NCI-H1436 treated with DMSO at 0.1 percent for 48 hours (cell line): ENCODE measurements at regions not wholly inside any gene's neighbourhood (a gene's known extent, or its start where the extent isn't known, plus 50 kb on each side); places are given as distances from the start of the nearest gene placed in this dataset.
"Not testable (repeated sequence)": the region's sequence is repeated elsewhere in the genome, so short reads cannot be mapped to it uniquely, and the experiment has no call there.

ENCODE experiments used
- DNase-seq: peaks from one replicate; lab custom pipeline; 2025; lab: John Stamatoyannopoulos, UW

DNA sequence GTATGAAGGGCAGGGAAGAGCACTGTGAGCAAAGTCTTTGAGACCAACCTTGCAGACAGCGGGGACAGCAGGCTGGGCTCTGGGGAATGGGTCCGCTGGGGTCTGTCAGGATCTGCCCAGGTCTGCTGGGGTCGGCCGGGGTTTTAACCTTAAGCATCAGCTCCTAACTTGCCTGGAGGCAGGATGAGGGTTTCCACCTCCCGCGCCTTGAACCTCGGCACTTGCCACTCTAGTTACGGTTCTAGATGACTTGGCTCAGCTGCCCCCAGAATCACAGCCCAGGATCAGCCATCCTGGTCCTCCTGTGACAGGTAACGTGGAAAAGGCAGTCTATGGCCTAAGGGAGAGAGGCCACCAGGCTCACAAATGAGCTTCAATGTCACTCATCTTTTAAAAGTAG, 50.4 kb upstream of the CACUL1 start:
- no peak for DNase-seq

DNA sequence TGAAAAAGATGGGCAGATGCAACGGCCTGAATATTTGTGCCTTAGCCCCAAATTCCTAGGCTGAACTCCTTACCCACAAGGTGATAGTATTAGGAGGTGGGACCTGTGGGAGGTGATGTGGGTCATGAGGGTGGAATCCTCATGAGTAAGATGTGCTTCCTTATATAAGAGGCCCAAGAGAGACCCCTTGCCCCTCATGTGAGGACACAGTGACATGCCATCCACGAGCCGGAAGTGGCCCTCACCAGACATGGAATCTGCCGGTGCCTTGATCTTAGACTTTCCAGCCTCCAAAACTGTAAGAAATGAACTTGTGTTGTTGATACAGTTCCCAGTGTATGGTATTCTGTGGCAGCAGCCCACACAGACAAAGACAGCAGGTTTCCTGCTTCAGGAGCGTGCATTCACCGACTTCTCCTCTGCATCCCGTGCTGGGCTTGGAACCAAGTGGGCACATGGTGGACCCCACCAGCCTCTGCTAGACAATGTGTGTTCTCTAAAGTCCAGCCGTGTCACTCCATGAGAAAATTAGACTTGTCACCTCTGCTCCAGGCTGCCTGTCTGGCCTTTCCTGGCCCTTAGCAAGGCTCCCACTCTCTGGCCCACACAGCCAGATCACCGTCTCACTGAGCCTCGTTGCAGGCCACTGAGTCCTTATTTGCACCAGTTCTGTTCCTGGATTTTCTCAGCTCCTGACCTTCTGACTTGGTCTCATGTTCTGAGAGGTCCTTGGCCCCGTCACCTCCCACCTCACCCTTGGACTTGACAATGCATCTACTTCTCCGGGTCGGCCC, 52.9 kb upstream of the CACUL1 start:
- DNase-seq = no peak

DNA sequence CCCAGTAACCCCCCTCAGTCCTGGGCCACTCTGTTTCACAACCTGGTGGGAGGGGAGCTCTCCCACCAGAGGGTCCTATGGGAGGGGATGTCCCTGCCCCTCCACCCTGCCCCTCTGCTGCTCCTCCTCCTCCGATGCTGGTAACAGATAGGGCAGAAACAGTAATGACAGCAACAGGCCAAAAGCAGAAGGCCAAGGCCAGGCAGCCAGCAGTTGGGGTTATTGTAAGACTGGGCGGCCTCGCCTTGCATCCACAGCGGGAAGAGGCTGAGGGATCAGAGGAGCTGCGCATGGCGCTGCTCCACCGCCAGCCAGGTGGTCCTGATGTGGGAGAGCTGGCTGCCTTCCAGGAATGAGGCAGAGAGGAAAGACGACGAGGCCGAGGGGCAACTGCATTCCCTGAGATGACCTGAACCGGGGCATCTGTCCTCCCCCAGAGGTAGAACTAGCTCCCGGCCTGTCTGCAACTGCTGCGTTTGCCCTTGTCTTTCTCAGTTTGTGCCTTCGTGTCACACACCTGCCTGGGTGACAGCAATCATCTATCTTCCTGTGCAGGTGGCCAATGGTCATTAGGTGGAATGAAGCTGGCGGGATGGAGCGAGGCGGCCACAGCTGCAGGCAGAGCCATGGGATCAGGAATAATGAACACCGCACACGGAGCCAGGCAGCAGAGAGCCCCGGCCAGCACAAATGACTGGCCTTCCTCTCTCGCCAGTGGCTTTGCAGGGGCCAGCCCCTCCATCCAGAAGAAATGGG, 54.0 kb upstream of the CACUL1 start:
- no peak for DNase-seq

DNA sequence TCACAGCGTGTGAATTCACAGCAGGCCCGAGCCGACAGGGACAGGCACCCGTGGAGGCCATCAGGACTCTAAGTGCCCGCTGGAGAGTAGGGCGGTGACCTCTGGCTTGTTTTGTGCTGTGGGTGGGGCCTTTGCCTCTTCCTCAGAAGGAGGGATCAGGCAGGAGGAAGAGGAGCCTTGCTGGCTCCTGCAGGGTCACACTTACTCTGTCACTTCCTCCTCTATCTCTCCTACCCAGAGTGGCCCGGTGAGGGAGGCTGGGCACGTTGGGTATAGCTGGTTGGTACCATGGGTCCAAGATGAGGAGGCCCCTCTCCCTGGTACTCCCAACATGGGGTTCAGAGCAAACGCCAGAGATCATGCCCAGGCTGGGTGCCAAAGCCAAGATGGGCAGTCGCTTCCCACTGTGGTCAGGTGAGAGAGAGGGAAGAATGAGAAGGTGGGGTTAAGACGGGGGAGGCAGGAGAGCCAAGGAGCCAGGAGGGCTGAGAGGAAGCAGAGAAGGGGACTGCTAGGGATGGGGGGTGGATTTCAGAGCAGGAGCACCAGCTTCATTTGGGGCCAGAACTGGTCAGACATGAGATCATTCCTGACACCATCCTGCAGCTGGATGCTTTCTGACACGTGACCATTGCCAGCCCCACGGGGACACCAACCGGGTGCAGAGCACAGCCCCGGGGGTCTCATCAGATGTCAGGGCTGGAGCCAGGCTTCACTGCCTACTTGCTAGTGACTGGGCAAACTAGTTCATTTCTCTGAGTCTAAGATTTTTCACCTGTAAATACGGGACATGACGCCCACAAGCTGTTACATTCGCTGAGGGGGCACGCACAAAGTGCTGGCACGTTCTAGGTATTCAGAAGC, 54.8 kb upstream of the CACUL1 start:
- no peak for DNase-seq

DNA sequence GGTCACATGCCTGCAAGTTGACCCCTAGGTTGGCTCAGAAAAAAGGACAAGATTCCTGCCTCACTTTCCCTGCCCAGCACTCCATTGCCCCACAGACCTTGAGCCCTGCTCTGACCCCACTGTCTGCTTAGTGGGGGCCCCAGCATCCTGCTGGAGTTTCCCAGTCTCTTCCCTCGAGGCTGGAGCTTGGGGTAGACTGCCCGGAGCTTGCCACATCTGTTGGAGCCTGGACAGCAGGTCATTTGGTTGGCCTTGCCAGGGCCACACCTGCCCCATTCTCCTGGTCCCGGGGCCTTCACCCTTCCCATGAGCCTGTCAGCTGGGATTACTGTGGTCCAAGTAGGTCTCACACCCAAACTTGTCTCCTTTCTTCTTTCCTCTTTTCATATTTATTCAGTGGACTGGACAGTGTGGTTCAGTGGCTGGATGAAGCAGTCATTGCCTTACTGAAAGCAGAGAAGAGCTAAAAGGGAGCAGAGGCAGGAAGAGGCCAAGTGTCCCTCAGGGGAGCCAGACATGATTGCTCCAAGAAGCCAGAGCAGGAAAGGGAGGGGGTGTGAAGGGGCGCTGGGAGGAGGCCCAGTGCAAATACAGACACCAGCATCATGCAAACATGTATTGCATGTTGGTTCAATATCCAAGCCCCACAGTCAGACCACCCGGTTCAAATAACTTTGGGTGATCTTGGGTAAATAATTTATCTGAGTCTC, 56.2 kb upstream of the CACUL1 start:
- DNase-seq = no peak

DNA sequence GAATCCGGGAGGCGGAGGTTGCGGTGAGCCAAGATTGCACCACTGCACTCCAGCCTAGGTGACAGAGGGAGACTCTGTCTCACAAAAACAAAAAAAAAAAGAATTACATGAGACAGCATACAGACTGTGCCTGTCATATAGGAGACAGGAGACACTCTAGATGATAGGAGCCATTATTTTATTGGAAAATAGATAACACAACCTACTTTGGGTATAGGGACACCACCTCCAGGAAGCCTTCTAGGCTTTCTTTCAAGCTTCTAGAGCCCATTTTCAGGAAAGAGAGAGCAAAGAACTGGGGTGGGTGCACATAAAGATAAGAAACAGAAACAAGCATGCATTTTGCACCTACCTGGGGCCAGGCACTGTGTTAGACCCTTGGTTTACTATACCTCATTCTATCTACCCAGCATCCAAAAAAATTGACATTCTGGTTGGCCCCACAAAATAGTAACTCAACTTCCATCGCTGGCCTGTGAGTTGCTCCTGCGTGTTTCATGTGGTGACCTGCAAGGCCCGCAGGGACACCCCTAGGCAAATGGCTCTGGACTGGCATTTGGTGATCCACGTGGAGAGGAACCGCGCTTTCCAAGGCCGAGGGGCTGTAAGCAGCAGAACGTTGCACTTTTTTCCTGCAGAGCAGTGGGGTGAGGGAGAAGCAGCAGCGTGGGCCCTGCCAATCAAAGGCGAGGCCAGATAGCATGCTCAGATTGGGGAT, 57.1 kb upstream of the CACUL1 start:
- DNase-seq = no peak

DNA sequence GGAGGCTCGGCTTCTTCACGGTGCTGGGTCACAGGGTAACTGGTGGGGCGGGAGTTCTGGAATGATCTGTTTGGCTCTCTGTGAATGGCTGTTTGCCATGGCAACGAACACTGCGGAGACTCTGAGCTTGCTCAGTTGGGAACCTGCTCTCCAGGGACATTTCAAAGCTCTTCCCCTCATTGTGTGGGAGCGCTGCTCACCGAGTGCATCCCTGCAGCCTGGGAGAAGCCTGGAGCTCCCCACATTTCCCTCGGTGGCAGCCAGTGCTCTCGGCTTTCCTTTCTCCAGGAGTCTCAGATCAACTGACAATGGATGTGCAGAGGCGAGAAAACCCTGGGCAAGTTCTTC, 57.6 kb upstream of the CACUL1 start:
- no peak for DNase-seq

DNA sequence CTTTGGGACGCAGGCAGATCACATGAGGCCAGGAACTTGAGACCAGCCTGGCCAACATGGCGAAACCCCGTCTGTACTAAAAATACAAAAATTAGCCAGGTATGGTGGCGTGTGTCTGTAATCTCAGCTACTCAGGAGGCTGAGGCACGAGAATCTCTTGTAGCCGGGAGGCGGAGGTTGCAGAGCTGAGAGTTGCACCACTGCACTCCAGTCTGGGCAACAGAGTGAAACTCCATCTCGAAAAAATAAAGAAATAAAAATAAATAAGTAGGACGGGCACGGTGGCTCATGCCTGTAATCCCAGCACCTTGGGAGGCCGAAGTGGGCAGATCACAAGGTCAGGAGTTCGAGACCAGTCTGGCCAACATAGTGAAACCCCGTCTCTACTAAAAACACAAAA, 58.2 kb upstream of the CACUL1 start:
- DNase-seq = not testable (repeated sequence)

DNA sequence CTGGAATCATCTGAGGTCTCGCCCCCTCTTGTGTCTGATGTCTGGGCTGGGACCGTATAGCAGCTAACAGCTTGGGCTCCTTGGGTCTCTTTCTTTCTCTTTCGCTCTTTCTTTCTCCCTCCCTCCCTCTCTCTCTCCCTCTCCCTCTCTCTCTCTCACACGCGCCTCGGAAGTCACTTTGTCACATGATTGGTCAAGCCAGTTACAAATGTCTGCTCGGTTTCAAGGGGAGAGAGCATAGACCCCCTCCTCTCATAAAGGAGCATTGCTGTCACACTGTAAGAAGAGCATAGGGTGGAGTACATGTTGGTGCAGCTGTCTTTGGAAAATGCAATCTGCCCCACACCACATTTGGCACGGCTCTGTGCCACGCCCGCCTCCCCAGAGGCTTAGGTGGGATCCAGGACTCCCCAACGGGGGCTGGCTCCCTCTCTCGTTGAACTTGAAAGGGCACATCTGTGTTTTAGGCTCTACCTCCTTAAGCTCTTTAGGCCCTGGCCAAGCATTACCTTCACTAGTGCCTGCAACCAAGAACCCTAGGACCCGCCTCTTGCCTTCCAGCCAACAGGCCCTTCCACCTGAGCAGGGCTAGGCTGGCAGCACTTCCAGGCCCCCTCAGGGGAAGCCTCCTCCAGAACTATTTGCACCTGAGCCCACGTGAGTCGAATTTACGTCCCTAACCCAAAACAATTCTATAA, 61.9 kb upstream of the CACUL1 start:
- DNase-seq = no peak

- DNase-seq = no peak
These were observed 62.7 kb upstream of the CACUL1 start for GRCh38 chr10:118817328-118818068.

DNA sequence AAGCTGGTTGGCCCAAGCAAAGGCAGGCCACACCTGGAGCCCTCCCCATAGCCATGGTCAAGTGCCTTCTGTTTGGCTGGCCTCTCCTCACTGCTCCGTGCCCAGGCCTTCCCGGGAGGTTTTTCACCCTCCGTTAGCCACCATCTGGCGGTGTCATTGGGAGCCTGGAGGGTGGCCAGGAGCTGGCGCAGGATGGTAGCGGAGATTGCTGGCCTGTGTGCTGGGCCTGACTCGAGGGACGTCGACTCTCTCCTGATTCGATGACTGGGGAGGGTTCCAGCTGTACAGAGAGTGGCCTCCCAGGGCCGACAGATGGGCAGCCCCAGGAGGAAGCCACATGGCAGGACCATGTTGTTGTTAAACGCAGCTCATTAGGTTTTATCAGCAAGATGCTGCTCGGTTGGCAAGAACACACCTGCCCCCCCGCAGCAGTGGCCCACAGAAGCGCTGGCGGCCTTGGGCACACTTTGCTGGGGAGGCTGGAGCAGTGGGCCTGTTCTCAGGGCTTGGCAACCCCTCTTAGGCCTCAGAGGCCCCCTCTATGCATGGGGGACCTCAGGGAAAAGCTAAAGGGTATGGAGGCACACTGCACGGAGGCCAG, 64.0 kb upstream of the CACUL1 start:
- no peak for DNase-seq

GRCh38 chr10:118820326-118821116, 65.8 kb upstream of the CACUL1 start:
- DNase-seq = no peak

DNA sequence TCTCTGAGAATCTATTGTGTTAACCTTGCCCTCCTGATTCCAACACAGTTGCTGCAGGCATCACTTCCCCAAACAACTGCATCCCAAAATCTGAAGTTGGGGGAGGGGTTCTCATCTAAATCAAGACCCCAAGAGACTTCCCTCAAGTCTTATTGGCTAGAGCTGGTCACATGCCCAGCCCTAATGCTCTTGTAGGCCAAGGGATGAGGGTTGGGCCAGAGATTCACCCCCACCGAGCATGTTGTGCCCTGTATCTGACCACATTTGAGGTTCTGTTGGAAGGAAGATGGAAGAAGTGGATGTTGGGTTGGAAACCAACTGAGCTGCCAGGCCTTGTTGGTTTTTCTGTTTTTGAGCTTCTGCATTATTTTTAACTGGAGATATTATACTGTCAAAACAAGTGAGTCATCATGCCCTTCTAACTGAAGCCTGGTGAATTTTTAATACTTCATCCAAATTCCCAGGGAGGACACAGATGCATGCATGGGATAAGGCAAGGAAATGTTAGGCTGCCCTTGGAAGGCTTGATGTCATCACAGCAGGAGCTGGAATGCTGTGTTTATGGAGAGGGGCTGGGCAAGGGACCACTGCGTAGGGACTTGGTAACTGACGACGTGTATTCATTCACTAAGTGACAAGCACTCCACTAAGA, 68.6 kb upstream of the CACUL1 start:
- no peak for DNase-seq

DNA sequence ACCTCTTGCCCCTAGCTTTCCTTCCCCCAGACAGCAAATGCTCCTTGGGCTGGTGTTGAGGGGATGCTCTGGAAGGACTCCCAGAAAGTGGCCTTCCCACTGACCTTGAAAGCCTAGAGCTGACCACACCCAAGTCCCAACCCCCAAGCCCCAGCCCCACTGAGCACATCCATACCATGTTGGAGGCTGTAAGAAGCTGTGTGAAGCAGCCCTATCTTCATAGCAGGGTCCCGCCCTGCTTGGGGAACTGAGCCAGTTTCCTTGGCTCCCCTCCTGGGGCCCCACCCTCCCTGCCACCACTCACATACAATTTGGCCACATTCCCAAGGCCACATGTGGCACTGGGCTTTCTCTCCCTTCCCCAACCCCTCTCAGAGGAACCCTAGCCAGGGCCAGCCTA, 72.3 kb upstream of the CACUL1 start:
- DNase-seq = no peak

DNA sequence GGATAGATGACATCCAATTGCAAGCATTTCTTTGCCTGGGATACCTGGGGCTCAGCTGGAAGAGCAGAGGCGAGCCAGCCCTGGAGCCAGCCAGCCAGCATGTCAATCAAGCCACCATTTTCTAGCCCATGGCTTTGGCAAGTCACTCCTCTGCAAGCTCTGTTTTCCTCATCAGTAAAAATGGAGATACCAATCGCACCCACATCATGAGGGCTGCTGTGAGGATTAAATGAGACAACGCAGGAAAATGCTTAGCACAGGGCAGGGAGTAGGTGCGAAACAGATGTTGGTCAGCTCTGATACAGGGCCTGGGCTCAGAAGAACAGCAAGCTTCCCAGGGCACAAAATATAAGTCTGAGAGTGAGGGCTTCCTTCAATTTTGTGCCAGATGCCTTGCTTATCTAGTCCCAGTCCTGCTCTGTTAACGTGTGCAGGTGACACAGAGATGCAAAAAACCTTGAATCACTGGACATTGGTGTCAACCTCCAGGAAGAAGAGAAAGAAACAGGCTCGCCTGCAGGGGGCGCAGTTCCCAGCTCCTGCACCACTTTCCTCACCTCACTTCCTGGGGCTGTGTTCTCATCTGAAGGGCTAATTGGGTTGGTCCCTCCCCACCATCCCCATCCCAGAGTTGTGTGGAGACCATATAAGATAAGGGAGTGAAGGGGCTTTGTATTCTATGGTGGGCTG, 72.8 kb upstream of the CACUL1 start:
- no peak for DNase-seq

GRCh38 chr10:118832241-118832651, 77.5 kb upstream of the CACUL1 start:
- no peak for DNase-seq

DNA sequence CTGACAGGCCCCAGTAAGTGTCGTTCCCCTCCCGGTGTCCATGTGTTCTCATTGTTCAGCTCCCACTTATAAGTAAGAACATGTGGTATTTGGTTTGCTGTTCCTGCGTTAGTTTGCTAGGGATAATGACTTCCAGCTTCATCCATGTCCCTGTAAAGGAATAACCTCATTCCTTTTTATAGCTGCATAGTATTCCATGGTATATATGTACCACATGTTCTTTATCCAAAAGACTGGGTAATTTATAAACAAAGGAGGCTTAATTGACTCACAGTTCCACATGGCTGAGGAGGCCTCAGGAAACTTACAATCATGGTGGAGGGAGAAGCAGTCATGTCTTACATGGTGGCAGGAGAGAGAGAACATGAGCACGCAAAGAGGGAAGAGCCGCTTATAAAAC, 79.6 kb upstream of the CACUL1 start:
- not testable (repeated sequence) for DNase-seq
